ENCODE measurements at regions not wholly inside any gene's neighbourhood (a gene's known extent, or its start where the extent isn't known, plus 50 kb on each side); places are given as distances from the start of the nearest gene placed in this dataset.

- Histone ChIP-seq H3K27ac (ENCODE audit: low read depth in 2 of 2, low read length in 1 of 2) (no peak overlapping the region), H3K9me3 (no peaks in the 10 kb centered on the region), H3K9me2 (no peaks in the 10 kb centered on the region), H3K9ac (no peak overlapping the region), H4K20me1 (ENCODE audit: insufficient read depth) (no peaks in the 10 kb centered on the region), H3K27me3 (ENCODE audit: insufficient read depth) (no peaks in the 10 kb centered on the region), H3K4me2 (no peak overlapping the region), H3K4me3 (ENCODE audit: low read depth in 2 of 2, low read length in 1 of 2) (no peak overlapping the region), H3K79me2 (ENCODE audit: insufficient read depth) (no peaks in the 10 kb centered on the region), H3K4me1 (ENCODE audit: control insufficient read depth in 1 of 2, insufficient read depth in 2 of 2, low read depth in 1 of 2, low read length in 1 of 2) (peaks cover 0 to 11% of the 10 kb centered on the region in 2 experiments; a peak in 1 of 4 replicates), H2AFZ (ENCODE audit: low read depth) (no peak overlapping the region), H3F3A (replicated peaks; ENCODE audit: insufficient read depth) (peaks cover 4% of the 10 kb centered on the region), H3K36me3 (replicated peaks in 1 of 2; ENCODE audit: control insufficient read depth in 1 of 2, insufficient read depth in 2 of 2, low read length in 1 of 2) (no peaks in the 10 kb centered on the region)
- DNase-seq, result no peak
- CTCF ChIA-PET, result no interaction called here
- POLR2A ChIA-PET, result interaction anchor here (0.7 kb wide), 1 partner anchor 453 kb away, joined by 4 read pairs; no protein-coding TSS in a partner anchor
- no peak for TF ChIP-seq RAD21 (IDR thresholded peaks at IDR 0.05; ENCODE audit: low read length)
- TF ChIP-seq FOXM1 (IDR thresholded peaks at IDR 0.05; ENCODE audit: low read depth), result no peak
- TF ChIP-seq EP300 (IDR thresholded peaks at IDR 0.05; ENCODE audit: borderline replicate concordance in 1 of 2, low read depth in 1 of 2, low read length in 1 of 2), result no peak
- no peak for TF ChIP-seq USF1 (IDR thresholded peaks at IDR 0.05; ENCODE audit: borderline replicate concordance, low read depth)
- no peak for TF ChIP-seq POLR2AphosphoS5 (IDR thresholded peaks at IDR 0.05; ENCODE audit: low read depth, low read length)
- TF ChIP-seq PBX3 (IDR thresholded peaks at IDR 0.05), result no peak
- TF ChIP-seq GATA2 (CRISPR knock-in tag; IDR thresholded peaks at IDR 0.05), result no peak
- no peak for TF ChIP-seq RCOR1 (IDR thresholded peaks at IDR 0.05; ENCODE audit: low read length)
- TF ChIP-seq IRF3 (IDR thresholded peaks at IDR 0.05; ENCODE audit: low read depth, low read length), result no peak
- no peak for TF ChIP-seq MXI1 (IDR thresholded peaks at IDR 0.05; ENCODE audit: low read depth, low read length)
- TF ChIP-seq ELF1 (IDR thresholded peaks at IDR 0.05), result no peak
- TF ChIP-seq REST (IDR thresholded peaks at IDR 0.05; ENCODE audit: low read depth, low read length), result no peak
- TF ChIP-seq MAX (IDR thresholded peaks at IDR 0.05; ENCODE audit: low read depth), result no peak
- no peak for TF ChIP-seq JUND (IDR thresholded peaks at IDR 0.05)
- TF ChIP-seq FOXJ3 (CRISPR knock-in tag; IDR thresholded peaks at IDR 0.05), result no peak
- TF ChIP-seq ZBTB33 (IDR thresholded peaks at IDR 0.05; ENCODE audit: borderline replicate concordance, low read depth), result no peak
- TF ChIP-seq USF2 (IDR thresholded peaks at IDR 0.05; ENCODE audit: borderline replicate concordance, low read depth, low read length), result no peak
- no peak for TF ChIP-seq CTCF (IDR thresholded peaks at IDR 0.05)
- TF ChIP-seq FOSL2 (IDR thresholded peaks at IDR 0.05; ENCODE audit: borderline replicate concordance, low read depth), result no peak
- TF ChIP-seq NRF1 (IDR thresholded peaks at IDR 0.05; ENCODE audit: low read depth, low read length), result no peak
- 66% methylated on average over 5 of the region's 5 CpGs for WGBS (ENCODE audit: low lambda C conversion rate)
Measured at GRCh38 chr4:56286763-56287162, 100.5 kb downstream of the AASDH start.
